HK-2 (cell line): ENCODE measurements at regions not wholly inside any gene's neighbourhood (a gene's known extent, or its start where the extent isn't known, plus 50 kb on each side); places are given as distances from the start of the nearest gene placed in this dataset.

ENCODE experiments used
- DNase-seq: peaks from one replicate; pipeline ENCODE4 v3.0.0-alpha.2; 2018; ENCODE audit not compliant: unreplicated experiment

DNA sequence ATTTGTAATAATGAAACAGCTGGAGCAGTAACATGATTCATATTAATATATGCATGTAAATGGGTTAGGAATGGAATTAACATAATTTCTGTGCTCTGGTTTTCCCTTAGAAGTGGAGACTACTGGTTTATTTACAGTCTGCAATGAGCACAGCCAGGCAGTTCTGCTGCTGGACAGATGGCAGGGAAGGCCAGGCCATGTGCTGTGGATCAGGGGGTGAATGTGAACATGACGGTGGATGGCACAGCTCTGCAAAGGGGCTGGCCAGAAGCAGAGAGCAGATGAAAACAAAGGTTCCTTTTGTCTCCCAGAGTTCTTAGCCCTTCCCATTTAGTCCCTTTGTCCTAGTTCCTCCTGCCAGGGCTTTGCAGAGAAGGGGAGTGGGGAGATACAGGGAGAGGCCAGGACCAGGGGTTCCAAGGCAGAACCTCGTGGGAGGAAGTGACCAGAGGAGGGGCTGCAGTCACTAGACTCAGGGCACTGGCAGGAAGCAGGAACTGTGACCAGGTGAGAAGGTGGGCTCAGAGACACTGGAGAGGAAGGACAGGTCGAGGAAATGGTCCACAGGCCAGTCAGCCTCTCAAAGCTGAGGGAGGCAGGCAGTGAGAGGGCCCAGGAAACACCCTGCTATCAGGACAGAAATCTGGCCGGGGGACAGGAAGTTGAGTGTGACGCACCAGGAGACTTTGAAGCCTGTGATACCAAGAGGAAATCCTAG is 112.9 kb upstream of the ATP8B1 start:
- no peak for DNase-seq

DNA sequence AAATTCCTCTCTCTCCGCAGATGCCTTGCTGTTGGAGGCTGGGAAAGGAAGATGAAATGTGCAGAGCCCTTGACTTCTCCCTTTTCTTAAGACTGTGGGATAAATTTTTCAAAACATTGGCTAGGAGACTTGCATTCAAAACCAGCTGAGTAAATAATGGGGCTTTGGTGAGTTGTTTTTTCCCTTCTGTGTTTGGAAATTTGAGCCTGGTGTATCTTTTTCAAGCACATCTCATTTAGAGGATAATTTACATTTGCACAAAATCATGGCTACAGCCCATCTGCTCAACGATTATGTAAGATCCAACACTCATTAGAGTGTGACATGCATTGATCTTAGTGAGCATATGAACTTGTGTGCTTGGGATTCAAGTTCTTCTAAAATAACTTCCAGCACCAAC is 112.1 kb upstream of the ATP8B1 start:
- no peak for DNase-seq

DNA sequence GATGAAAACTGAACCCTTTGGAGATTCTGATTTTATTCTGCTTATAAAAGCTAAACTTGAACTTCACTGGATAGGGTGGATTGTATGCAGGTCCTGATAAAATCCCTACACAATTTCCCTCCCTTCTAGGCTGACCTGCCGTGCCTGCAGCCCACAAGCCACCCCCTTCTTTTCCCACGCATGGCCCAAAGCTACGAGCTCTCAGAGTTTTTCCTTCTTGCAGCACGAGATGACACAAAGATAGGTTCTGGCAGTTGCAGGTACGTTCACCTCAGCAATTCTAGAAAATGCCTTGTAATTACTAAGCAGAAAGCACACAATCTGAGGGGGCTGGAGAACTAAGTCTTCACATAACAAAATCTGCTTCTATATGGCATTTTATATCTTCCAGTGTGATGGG is 110.6 kb upstream of the ATP8B1 start:
- DNase-seq: no peak

DNA sequence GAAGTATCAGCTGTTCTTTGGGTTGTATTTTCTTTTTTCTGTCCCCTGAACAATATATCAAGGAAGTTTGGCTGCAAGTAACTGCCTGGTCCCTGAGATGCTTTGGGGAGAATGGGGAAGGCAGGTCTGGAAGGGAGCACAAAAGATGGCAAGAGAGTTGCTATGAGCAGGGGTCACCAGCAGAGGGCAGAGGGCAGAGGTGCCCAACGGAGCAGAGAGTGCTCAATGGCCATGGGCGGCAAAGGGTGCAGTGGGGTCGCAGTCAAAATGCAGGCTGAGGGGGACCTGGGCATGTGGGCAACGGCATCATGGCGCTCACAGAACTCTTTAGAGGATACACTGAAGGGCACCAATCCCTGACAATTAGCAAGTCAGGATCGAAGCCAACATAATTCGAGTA is 107.7 kb upstream of the ATP8B1 start:
- peak; percentile 1 for DNase-seq

DNA sequence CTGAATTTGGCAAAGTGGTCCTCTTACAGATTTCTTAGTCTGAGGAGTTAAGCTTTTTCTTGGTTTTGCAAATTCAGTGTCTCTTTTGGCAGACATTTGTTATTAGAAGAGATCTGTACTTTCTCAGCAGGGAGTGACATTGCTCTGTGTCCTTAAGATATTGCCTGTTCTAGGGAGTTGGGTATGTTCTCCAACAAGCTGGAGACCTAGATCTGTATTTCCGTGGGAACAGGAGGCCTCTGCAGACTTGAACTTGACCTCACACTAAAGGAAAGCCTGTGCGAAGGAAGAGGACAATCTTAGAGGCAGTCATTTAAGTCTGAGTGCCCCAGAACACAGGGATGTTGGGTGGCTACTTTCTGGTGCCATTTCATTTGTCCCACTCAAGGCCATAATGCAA is 107.0 kb upstream of the ATP8B1 start:
- DNase-seq: no peak

DNA sequence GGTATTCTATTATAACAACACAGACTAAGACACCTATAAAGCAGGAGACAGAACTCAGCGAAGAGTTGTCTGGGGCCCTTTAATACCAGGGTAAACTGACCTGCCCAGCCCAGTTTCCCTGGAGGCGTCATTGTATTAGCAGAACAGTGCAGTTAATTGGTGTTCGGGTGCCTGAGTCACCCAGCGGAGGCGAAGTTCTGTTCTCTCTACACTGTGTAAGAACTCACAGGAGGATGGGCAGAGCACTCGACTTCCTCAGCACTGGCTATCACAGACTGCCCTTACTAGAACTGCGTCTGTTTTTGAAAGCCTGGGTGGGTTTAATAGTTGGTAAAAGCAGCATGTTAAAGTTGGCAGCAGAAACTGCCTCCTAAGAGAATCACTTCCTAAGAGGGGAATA is 106.5 kb upstream of the ATP8B1 start:
- DNase-seq: no peak

DNA sequence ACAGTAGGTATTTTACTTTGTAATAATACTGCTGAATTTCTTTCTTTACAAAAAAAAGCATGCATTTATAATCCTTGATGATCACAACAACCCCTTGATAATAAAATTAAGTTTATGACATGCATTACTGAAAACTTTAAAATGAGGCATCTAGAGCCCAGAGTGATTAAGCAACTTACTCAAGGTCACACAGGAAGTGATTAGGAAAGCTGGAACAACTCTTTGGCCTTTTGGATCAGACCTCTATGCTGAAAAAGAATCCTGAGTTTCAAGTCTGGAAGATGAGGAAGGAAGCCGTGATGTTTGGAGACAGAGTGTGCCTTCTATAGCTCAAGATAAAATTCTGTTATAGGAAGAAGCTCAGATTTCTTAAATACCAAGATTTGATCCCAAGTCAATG is 105.0 kb upstream of the ATP8B1 start:
- no peak for DNase-seq

DNA sequence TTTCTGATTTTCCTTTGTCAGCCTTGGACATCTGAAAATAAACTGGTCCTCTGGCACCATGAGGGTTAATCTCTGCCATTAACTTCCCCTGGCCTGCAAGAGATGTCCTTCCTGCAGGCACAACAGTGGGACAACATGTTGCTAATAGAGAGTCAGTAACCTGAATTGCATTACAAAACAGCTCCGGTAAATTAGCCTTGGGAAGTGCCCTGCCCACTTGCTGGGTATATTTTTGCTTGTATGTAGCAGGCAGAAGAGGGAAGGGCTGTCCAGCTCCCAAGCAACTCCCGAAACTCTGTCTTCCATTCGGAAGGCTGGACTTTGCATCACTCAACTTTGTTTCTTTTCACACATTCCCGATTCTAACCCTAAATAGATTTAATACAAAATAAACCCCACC is 104.4 kb upstream of the ATP8B1 start:
- no peak for DNase-seq

DNA sequence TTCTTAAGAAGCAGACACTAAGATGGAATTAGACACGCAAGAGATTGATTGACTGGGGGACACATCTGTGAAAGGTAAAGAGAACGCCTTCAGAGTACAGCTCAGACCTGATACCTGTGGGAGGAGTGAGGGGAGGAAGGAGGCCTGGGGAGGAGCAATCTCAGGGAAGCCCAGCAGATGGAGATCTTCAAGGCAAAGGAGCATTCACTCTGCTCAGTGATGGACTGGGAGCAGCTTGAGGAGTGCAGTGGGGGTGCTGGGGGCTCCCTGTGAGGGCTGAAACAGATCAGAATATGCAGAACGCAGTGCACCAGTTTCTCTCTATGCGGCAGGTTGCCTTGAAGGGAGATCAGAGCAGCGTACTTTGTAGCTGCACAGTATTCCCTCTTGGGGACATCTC is 103.7 kb upstream of the ATP8B1 start:
- no peak for DNase-seq

DNA sequence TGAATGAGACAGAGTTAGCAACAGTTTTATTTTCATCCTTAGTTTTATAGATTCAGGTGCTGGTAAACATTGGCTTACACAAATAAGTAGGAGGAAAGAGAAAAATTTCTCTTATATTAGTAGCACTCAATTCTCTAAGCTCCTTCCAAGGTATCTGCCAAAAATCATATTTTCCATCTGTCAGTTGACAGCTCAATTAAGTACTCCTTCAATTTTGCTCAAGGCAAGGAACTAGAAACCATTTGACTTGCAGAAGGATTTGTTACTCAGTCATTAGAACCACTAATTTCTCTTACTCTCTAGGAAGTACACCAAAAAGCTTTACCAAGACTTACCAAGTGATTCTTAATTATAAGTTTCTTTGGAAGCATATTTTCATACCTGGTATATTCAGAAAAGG is 101.4 kb upstream of the ATP8B1 start:
- DNase-seq: no peak

DNA sequence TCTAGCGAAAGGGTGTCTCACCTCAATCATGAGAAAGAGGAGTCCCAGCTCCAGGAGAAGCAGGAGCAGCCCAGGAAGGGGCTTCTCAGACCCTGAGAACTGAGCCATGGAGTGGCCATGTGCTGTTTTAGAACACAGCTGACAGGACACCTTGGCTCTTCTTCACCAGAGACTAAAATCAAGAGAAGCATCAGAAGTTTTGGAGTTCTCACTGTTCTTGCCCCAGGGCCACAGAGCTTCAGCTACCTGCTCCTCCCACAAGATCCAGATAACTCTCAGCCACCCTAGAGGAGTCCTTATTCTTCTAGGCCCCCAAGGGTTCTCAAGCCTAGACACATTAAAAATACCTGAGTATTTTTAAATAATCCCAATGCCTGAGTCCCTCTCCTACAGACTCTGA is 99.6 kb upstream of the ATP8B1 start:
- DNase-seq: no peak

DNA sequence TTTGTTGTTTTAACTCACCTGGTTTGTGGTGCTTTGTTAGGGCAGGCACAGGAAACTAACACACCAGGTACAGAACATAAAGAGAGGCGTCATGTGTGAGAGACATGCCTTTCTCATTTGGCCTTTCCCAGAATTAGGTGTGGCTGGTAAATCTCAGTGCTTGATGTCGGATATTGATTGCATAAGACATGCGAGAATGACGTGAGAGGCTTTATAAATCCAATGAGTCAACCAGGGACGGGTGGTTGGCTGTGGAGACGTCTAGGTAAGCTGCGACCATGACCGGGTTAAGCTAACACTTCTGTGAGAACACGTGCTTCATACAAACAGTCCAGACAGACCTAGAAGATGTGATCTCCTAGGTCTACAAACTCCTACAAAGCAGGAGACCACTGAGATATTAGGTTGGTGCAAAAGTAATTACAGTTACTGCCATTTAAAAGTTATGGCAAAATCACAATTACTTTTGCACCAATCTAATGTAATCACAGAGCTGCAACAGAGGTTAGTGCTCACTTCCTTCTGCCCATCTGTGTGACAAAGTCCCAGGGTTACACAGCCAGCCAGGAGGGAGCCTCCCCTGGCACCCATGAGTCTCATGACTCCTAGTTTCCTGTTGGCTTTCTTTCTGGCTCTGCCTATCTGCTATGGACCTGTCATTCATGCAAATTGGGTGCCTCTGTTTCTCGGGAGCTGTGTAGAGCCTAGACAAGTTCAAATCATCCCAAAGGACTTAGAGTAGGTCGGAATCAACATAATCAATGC is 98.9 kb upstream of the ATP8B1 start:
- no peak for DNase-seq

DNA sequence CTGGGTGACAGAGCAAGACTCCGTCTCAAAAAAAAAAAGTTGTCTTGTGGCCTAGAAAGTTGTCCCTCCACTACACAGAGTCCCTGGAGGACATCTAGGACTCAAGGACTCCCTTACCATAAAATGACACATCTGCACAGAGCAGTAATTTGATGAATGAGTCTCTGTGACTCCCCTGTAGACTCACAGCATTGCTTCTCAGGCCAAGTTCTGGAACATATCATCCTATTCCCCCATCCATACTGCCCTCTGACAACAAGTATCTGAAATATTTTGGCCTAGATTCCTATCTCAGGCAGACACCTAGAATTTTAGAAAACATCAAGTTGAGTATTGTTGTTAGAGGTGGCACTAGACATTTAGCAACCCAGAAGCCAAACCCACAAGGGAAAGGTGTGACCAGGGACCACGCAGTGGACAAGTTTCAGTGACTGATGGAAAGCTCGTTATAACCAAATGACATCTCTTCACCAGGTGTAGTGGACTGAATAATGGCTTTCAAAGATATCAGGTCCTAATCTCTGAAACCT is 97.9 kb upstream of the ATP8B1 start:
- DNase-seq: no peak

DNA sequence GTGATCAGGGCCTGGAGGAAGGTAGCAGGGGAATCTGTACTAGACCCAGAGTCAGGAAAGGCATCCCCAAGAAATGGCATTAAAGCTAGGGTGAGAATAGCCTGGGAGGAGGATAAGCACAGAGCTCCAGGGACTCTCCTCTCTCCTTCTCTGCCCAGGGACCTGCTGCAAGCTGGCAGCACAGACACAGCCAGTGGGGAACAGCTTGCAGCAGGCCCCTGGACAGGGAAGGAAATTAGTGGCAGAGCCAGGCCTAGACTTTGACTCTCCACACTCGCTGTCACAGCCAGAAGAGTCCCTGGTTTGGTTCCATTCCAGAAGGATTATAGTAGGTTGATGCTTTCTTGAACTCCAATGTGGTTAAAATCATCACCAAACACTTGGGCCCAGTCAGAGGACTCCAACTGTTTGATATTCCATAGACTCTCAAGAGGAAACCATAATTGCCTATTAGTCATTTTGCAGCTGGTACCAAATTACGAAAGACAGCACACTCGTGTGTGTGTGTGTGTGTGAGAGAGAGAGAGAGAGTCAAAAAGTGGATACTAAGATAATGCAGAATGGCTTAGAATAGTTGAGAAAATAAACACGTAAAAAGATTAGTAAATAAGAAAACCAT is 95.5 kb upstream of the ATP8B1 start:
- DNase-seq: no peak

DNA sequence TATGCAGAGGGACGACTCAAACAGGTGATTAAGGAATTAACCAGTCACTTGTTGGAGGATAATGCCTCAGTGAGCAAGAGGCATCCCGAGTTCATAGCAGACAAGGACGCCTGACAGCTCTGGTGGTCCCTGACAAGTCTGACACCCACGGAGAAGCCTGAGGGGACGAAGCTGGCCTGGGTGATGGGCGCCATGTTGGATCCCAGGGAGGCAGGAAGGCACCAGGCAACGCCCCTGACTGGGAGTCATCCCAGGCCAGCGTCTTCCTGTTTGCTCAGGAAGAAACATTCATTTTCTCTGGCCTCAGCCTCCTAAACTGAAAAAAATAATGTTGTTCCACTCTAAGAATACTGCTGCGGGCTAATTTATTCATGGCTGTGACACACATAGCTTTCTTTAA is 92.1 kb upstream of the ATP8B1 start:
- DNase-seq: no peak

DNA sequence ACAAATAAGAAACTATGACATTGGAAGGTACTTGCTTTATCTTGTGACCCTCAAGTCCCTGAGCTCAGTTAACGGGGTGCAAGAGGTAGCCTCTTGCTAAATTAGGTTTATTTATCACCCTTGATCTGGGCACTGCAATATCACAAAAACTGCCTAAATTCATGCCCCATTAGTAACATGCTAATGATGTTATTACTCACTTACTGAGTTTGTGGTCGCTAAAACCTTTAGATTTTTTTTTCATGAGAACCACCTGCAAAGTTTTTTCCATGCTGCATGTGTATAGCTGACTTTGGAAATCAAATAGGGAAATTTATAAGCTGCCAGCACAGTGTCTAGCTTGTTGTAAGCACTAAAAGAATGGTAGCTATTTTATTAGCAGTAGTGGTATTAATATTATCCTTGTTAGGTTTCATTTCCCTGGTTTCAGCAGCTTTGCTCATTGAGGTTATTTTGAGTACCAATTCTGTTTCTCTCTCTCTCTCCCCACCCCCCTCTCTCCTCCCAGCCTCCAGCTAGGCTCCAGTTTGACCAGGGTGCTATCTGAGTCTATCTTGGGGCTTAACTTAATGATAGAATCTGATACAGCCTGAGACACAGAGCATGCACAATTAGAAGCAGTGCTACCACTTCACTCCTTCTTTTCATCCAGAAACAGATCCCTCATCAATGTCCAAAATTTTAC is 88.7 kb upstream of the ATP8B1 start:
- no peak for DNase-seq

DNA sequence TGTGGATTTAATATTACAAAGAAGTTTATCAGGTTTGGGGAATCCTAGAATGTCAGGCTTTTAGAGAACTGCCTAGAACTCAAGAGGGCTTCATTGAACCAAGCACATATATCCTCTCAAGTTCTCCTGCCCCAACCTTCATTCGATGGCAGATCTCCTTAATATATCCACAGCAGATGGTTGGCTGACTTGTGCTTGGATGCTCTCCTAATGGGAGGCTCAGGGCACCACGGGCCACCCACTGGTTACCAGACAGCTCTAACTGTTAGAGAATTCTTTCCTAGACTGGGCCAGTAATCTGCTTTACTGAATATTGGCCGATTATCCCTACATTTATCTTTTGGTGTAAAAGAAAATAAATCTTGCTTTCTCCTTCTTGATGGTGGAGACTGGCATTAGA is 87.2 kb upstream of the ATP8B1 start:
- no peak for DNase-seq

DNA sequence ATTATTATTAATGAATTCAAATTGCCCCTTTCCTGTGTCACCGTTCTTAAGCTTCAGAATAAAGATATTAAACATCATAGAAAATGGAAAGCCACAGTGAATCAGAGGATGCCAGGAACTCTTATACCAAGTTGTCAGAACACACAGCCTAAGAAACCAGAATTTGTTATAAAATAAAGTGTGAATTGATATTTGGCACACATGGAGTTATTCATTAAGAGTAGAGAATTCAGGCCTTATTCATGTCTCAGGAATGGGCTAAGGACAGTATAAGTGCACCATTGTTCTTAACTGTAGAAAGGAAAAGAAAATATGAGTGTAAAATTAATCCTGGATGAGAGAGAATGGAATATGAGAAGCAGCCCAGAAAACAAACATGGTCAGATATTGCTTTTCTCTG is 86.7 kb upstream of the ATP8B1 start:
- no peak for DNase-seq

DNA sequence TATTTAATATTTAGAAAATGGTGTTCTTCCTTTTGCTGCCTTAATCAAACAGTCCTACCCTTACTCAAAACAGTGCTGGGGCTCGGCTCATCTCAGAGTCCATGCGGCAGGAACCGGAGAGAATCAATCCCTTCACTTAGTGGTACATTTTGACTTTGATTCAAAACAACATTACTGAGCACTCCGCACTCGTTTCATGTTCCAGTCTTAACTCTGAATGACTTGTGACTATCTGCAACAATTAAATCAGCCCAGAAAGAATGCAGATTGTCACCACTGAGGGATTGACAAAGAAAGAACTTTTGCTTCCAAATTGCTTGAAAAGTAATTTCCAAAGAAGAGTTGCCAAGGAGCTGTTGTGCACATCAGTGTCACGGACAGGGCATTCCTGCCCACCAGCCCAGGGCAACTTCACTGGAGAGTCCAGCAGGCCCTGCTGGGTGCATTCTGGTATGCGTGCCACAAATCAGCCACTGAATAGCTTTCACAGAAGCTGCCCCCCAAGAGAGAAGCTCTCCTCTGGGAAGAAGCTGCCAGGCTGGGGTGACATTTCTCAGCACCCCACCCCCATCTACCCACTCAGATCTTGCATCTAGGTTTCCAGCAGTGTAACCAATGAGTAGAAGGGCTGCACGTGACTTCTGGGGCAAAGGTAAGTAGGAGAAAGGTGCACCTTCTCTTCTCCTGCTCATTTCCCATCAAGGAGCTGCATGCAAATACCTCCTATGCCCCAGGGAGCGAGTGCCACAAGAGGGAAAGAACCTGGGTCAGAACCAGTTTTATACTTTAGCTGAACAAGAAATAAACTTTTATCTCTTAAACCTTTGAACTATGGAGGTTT is 84.6 kb upstream of the ATP8B1 start:
- DNase-seq: no peak

DNA sequence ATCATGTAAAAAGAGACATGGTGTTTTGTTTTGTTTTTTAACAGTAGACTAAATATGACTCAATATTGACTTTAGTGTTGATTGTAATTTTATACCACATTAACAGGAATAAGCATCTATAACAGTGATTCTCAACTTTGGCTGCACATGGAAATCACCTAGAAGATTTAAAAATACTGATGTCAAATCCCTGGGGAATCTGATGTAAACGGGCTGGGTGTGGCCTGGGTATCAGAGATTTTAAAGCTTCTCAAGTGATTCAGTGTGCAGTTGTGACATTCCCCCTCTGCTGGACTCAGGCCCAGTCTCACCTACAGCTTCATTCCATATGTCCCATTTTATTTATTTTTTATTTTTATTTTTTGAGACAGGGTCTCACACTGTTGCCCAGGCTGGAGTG is 82.8 kb upstream of the ATP8B1 start:
- no peak for DNase-seq

DNA sequence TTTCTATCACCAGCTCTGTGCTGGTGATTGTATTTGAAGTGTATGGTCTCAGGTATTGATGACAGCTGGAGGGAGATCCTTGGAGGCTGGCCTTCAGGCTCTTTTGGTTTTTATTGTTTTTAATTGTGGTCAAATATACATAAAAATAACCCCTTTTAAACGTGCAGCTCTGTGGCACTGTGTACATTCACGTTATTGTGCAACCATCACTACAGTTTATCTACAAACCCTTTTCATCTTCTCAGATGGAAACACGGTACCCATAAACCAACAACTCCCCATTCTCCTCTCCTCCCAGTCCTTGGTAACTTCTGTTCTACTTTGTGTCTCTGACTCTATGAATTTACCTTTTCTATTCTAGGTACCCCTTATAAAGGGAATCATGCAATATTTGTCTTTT is 79.3 kb upstream of the ATP8B1 start:
- DNase-seq: no peak
